ENCODE measurements at regions not wholly inside any gene's neighbourhood (a gene's known extent, or its start where the extent isn't known, plus 50 kb on each side); places are given as distances from the start of the nearest gene placed in this dataset.

GRCh38 chr15:46297766-46298165 lies 662.9 kb downstream of the SQOR start:
- H3K9me3 ChIP-seq (replicated peaks; ENCODE audit: control insufficient read depth, insufficient read depth, low read length): no peaks in the 10 kb centered on the region
- in situ Hi-C loops (cut with MboI): no loop called here
- no peaks in the 10 kb centered on the region for H3K27me3 ChIP-seq (replicated peaks in 1 of 2; ENCODE audit: control insufficient read depth in 2 of 2, insufficient read depth in 2 of 2, low read length in 1 of 2)
- ChIA-PET RAD21 (ENCODE audit: unreplicated experiment) (no interaction called here), SMC1A (ENCODE audit: uncharacterized antibody, unreplicated experiment) (interaction anchor here (0.8 to 1.3 kb wide), 3 partner anchors 12 to 592 kb away, joined by 3 to 5 read pairs (median 4); no protein-coding TSS in a partner anchor), CTCF (interaction anchor here (0.7 to 1.6 kb wide), 3 partner anchors 10 to 504 kb away, joined by 3 to 4 read pairs (median 3); no protein-coding TSS in a partner anchor), POLR2A (no interaction called here)
- no peak overlapping the region for H3K4me3 ChIP-seq
- no peaks in the 10 kb centered on the region for H4K20me1 ChIP-seq (ENCODE audit: control insufficient read depth, insufficient read depth)
- TF ChIP-seq ZNF384 (IDR thresholded peaks at IDR 0.05; ENCODE audit: borderline replicate concordance, low read depth, low read length) (peak; percentile 37; the same call in 1 of the 2 replicates), CBFB (IDR thresholded peaks at IDR 0.05; ENCODE audit: low read depth) (no peak), EZH2 (IDR thresholded peaks at IDR 0.05; ENCODE audit: borderline replicate concordance, control insufficient read depth, low read depth, low read length) (no peak), ZNF687 (IDR thresholded peaks at IDR 0.05) (no peak), CHD2 (IDR thresholded peaks at IDR 0.05; ENCODE audit: borderline replicate concordance, low read depth, low read length) (no peak), BCL11A (IDR thresholded peaks at IDR 0.05; ENCODE audit: low read depth, low read length) (peak; percentile 45; the same call in 1 of the 2 replicates), BHLHE40 (IDR thresholded peaks at IDR 0.05; ENCODE audit: borderline replicate concordance in 1 of 2, low read depth in 2 of 2, low read length in 1 of 2) (peak; percentile 89 to 90), NR2F1 (conservative IDR thresholded peaks at IDR 0.05) (no peak), IRF4 (IDR thresholded peaks at IDR 0.05; ENCODE audit: low read depth, low read length) (peak; percentile 84), ZNF592 (IDR thresholded peaks at IDR 0.05) (no peak), SPI1 (IDR thresholded peaks at IDR 0.05; ENCODE audit: borderline replicate concordance, insufficient read depth, low read depth, low read length) (peak; percentile 93), JUNB (IDR thresholded peaks at IDR 0.05) (peak; percentile 11; the same call in 1 of the 2 replicates), IKZF1 (conservative IDR thresholded peaks at IDR 0.05) (0 out of 2 replicates have a peak, but pooled peaks have one; percentile 14), TCF3 (IDR thresholded peaks at IDR 0.05; ENCODE audit: borderline replicate concordance, insufficient read depth, low read depth, low read length) (no peak), EP300 (IDR thresholded peaks at IDR 0.05; ENCODE audit: borderline replicate concordance in 1 of 2, control insufficient read depth in 1 of 2, low read depth in 2 of 2, low read length in 2 of 2) (peak; percentile 10 to 63; a peak in 1 of 4 replicates), DPF2 (IDR thresholded peaks at IDR 0.05) (peak; percentile 53; the same call in 1 of the 2 replicates), SMC3 (IDR thresholded peaks at IDR 0.05; ENCODE audit: borderline replicate concordance, low read length) (no peak)
- H3K4me2 ChIP-seq (ENCODE audit: control insufficient read depth, insufficient read depth): no peak overlapping the region
- H3K79me2 ChIP-seq (ENCODE audit: control insufficient read depth, insufficient read depth, low read length): no peaks in the 10 kb centered on the region
- no peak overlapping the region for H3K27ac ChIP-seq (ENCODE audit: control insufficient read depth, insufficient read depth)
- BruUV-seq (replicated peaks): no TSS peak
- peak; percentile 2 for DNase-seq (ENCODE audit: low read depth, low spot score)
- H3K4me1 ChIP-seq (ENCODE audit: control insufficient read depth, insufficient read depth, low read length): no peaks in the 10 kb centered on the region
- no peak for FAIRE-seq
- WGBS (ENCODE audit: insufficient coverage, insufficient replicate concordance, low lambda C conversion rate, missing lambda C conversion rate): 2% methylated on average over 3 of the region's 3 CpGs
- peak; percentile 70 for ATAC-seq
- no peak overlapping the region for H2AFZ ChIP-seq (ENCODE audit: control insufficient read depth, low read depth, low read length)
- intact Hi-C loops (cut with micrococcal nuclease; ENCODE audit: unreplicated experiment): no loop called here
- H3K9ac ChIP-seq (ENCODE audit: control insufficient read depth, insufficient read depth, low read length): no peak overlapping the region
- H3K36me3 ChIP-seq (ENCODE audit: control insufficient read depth in 2 of 2, insufficient read depth in 2 of 2, low read length in 1 of 2): no peaks in the 10 kb centered on the region

Measured in GM12878 (cell line).